ENCODE measurements at regions not wholly inside any gene's neighbourhood (a gene's known extent, or its start where the extent isn't known, plus 50 kb on each side); places are given as distances from the start of the nearest gene placed in this dataset.

- H3K4me3 ChIP-seq (ENCODE audit: low read length in 2 of 2): no peak overlapping the region
- H3K36me3 ChIP-seq (ENCODE audit: control insufficient read depth in 2 of 2, insufficient read depth in 2 of 2, low read length in 2 of 2): no peaks in the 10 kb centered on the region
- no peak overlapping the region for H3K9ac ChIP-seq (ENCODE audit: low read depth in 1 of 2, low read length in 2 of 2)
- H3K4me1 ChIP-seq (ENCODE audit: control insufficient read depth in 2 of 2, insufficient read depth in 2 of 2, low read length in 2 of 2): no peaks in the 10 kb centered on the region
- no peaks in the 10 kb centered on the region for H3K9me3 ChIP-seq (ENCODE audit: control insufficient read depth in 2 of 2, low read length in 2 of 2)
- no peak overlapping the region for H3K27ac ChIP-seq (ENCODE audit: low read depth in 2 of 2, low read length in 2 of 2)
- H3K27me3 ChIP-seq (ENCODE audit: control insufficient read depth in 2 of 2, insufficient read depth in 2 of 2, low read length in 2 of 2): no peaks in the 10 kb centered on the region
Measured at GRCh38 chr5:87850843-87851242, 417.8 kb downstream of the TMEM161B start.

GRCh38 chr5:87845734-87846133 is 422.9 kb downstream of the TMEM161B start:
- Histone ChIP-seq H3K27ac (ENCODE audit: low read depth in 2 of 2, low read length in 2 of 2) (no peak overlapping the region), H3K27me3 (ENCODE audit: control insufficient read depth in 2 of 2, insufficient read depth in 2 of 2, low read length in 2 of 2) (no peaks in the 10 kb centered on the region), H3K4me3 (ENCODE audit: low read length in 2 of 2) (no peak overlapping the region), H3K4me1 (ENCODE audit: control insufficient read depth in 2 of 2, insufficient read depth in 2 of 2, low read length in 2 of 2) (no peaks in the 10 kb centered on the region), H3K9ac (ENCODE audit: low read depth in 1 of 2, low read length in 2 of 2) (no peak overlapping the region), H3K36me3 (ENCODE audit: control insufficient read depth in 2 of 2, insufficient read depth in 2 of 2, low read length in 2 of 2) (no peaks in the 10 kb centered on the region), H3K9me3 (ENCODE audit: control insufficient read depth in 2 of 2, low read length in 2 of 2) (peaks cover under 1 to 3% of the 10 kb centered on the region in 2 donors)

GRCh38 chr5:87844866-87845265 is 423.8 kb downstream of the TMEM161B start:
- Histone ChIP-seq H3K4me1 (ENCODE audit: control insufficient read depth in 2 of 2, insufficient read depth in 2 of 2, low read length in 2 of 2) (no peaks in the 10 kb centered on the region), H3K27ac (ENCODE audit: low read depth in 2 of 2, low read length in 2 of 2) (no peak overlapping the region), H3K27me3 (ENCODE audit: control insufficient read depth in 2 of 2, insufficient read depth in 2 of 2, low read length in 2 of 2) (no peaks in the 10 kb centered on the region), H3K36me3 (ENCODE audit: control insufficient read depth in 2 of 2, insufficient read depth in 2 of 2, low read length in 2 of 2) (no peaks in the 10 kb centered on the region), H3K4me3 (ENCODE audit: low read length in 2 of 2) (no peak overlapping the region), H3K9ac (ENCODE audit: low read depth in 1 of 2, low read length in 2 of 2) (no peak overlapping the region), H3K9me3 (ENCODE audit: control insufficient read depth in 2 of 2, low read length in 2 of 2) (peaks cover 3 to 7% of the 10 kb centered on the region in 2 donors)

GRCh38 chr5:87844449-87844848 is 424.2 kb downstream of the TMEM161B start:
- no peak overlapping the region for H3K4me3 ChIP-seq (ENCODE audit: low read length in 2 of 2)
- H3K9me3 ChIP-seq (ENCODE audit: control insufficient read depth in 2 of 2, low read length in 2 of 2): peaks cover 3 to 7% of the 10 kb centered on the region in 2 donors
- H3K36me3 ChIP-seq (ENCODE audit: control insufficient read depth in 2 of 2, insufficient read depth in 2 of 2, low read length in 2 of 2): no peaks in the 10 kb centered on the region
- no peak overlapping the region for H3K27ac ChIP-seq (ENCODE audit: low read depth in 2 of 2, low read length in 2 of 2)
- no peaks in the 10 kb centered on the region for H3K27me3 ChIP-seq (ENCODE audit: control insufficient read depth in 2 of 2, insufficient read depth in 2 of 2, low read length in 2 of 2)
- H3K9ac ChIP-seq (ENCODE audit: low read depth in 1 of 2, low read length in 2 of 2): no peak overlapping the region
- no peaks in the 10 kb centered on the region for H3K4me1 ChIP-seq (ENCODE audit: control insufficient read depth in 2 of 2, insufficient read depth in 2 of 2, low read length in 2 of 2)

- H3K27me3 ChIP-seq (ENCODE audit: control insufficient read depth in 2 of 2, insufficient read depth in 2 of 2, low read length in 2 of 2): no peaks in the 10 kb centered on the region
- no peak overlapping the region for H3K27ac ChIP-seq (ENCODE audit: low read depth in 2 of 2, low read length in 2 of 2)
- H3K4me1 ChIP-seq (ENCODE audit: control insufficient read depth in 2 of 2, insufficient read depth in 2 of 2, low read length in 2 of 2): no peaks in the 10 kb centered on the region
- H3K36me3 ChIP-seq (ENCODE audit: control insufficient read depth in 2 of 2, insufficient read depth in 2 of 2, low read length in 2 of 2): no peaks in the 10 kb centered on the region
- H3K9me3 ChIP-seq (ENCODE audit: control insufficient read depth in 2 of 2, low read length in 2 of 2): peaks cover 3 to 7% of the 10 kb centered on the region in 2 donors
- H3K9ac ChIP-seq (ENCODE audit: low read depth in 1 of 2, low read length in 2 of 2): no peak overlapping the region
- H3K4me3 ChIP-seq (ENCODE audit: low read length in 2 of 2): no peak overlapping the region
Measured at GRCh38 chr5:87836696-87837095, 424.0 kb upstream of the CCNH start.

- no peak overlapping the region for H3K9ac ChIP-seq (ENCODE audit: low read depth in 1 of 2, low read length in 2 of 2)
- no peaks in the 10 kb centered on the region for H3K36me3 ChIP-seq (ENCODE audit: control insufficient read depth in 2 of 2, insufficient read depth in 2 of 2, low read length in 2 of 2)
- no peak overlapping the region for H3K4me3 ChIP-seq (ENCODE audit: low read length in 2 of 2)
- H3K9me3 ChIP-seq (ENCODE audit: control insufficient read depth in 2 of 2, low read length in 2 of 2): no peaks in the 10 kb centered on the region
- no peaks in the 10 kb centered on the region for H3K4me1 ChIP-seq (ENCODE audit: control insufficient read depth in 2 of 2, insufficient read depth in 2 of 2, low read length in 2 of 2)
- no peak overlapping the region for H3K27ac ChIP-seq (ENCODE audit: low read depth in 2 of 2, low read length in 2 of 2)
- no peaks in the 10 kb centered on the region for H3K27me3 ChIP-seq (ENCODE audit: control insufficient read depth in 2 of 2, insufficient read depth in 2 of 2, low read length in 2 of 2)
Measured at GRCh38 chr5:87831499-87831898, 418.8 kb upstream of the CCNH start.

- Histone ChIP-seq H3K4me1 (ENCODE audit: control insufficient read depth in 2 of 2, insufficient read depth in 2 of 2, low read length in 2 of 2) (no peaks in the 10 kb centered on the region), H3K27me3 (ENCODE audit: control insufficient read depth in 2 of 2, insufficient read depth in 2 of 2, low read length in 2 of 2) (no peaks in the 10 kb centered on the region), H3K9ac (ENCODE audit: low read depth in 1 of 2, low read length in 2 of 2) (no peak overlapping the region), H3K36me3 (ENCODE audit: control insufficient read depth in 2 of 2, insufficient read depth in 2 of 2, low read length in 2 of 2) (no peaks in the 10 kb centered on the region), H3K9me3 (ENCODE audit: control insufficient read depth in 2 of 2, low read length in 2 of 2) (no peaks in the 10 kb centered on the region), H3K4me3 (ENCODE audit: low read length in 2 of 2) (no peak overlapping the region), H3K27ac (ENCODE audit: low read depth in 2 of 2, low read length in 2 of 2) (no peak overlapping the region)
Measured at GRCh38 chr5:87829217-87829551, 416.5 kb upstream of the CCNH start.

- no peaks in the 10 kb centered on the region for H3K36me3 ChIP-seq (ENCODE audit: control insufficient read depth in 2 of 2, insufficient read depth in 2 of 2, low read length in 2 of 2)
- H3K4me3 ChIP-seq (ENCODE audit: low read length in 2 of 2): no peak overlapping the region
- H3K4me1 ChIP-seq (ENCODE audit: control insufficient read depth in 2 of 2, insufficient read depth in 2 of 2, low read length in 2 of 2): no peaks in the 10 kb centered on the region
- H3K9me3 ChIP-seq (ENCODE audit: control insufficient read depth in 2 of 2, low read length in 2 of 2): no peaks in the 10 kb centered on the region
- H3K27me3 ChIP-seq (ENCODE audit: control insufficient read depth in 2 of 2, insufficient read depth in 2 of 2, low read length in 2 of 2): no peaks in the 10 kb centered on the region
- no peak overlapping the region for H3K27ac ChIP-seq (ENCODE audit: low read depth in 2 of 2, low read length in 2 of 2)
- no peak overlapping the region for H3K9ac ChIP-seq (ENCODE audit: low read depth in 1 of 2, low read length in 2 of 2)
Measured at GRCh38 chr5:87828545-87829216, 416.0 kb upstream of the CCNH start.

GRCh38 chr5:87827539-87827938 is 414.8 kb upstream of the CCNH start:
- H3K4me1 ChIP-seq (ENCODE audit: control insufficient read depth in 2 of 2, insufficient read depth in 2 of 2, low read length in 2 of 2): no peaks in the 10 kb centered on the region
- H3K9me3 ChIP-seq (ENCODE audit: control insufficient read depth in 2 of 2, low read length in 2 of 2): no peaks in the 10 kb centered on the region
- no peak overlapping the region for H3K4me3 ChIP-seq (ENCODE audit: low read length in 2 of 2)
- H3K9ac ChIP-seq (ENCODE audit: low read depth in 1 of 2, low read length in 2 of 2): no peak overlapping the region
- no peaks in the 10 kb centered on the region for H3K36me3 ChIP-seq (ENCODE audit: control insufficient read depth in 2 of 2, insufficient read depth in 2 of 2, low read length in 2 of 2)
- no peak overlapping the region for H3K27ac ChIP-seq (ENCODE audit: low read depth in 2 of 2, low read length in 2 of 2)
- no peaks in the 10 kb centered on the region for H3K27me3 ChIP-seq (ENCODE audit: control insufficient read depth in 2 of 2, insufficient read depth in 2 of 2, low read length in 2 of 2)

GRCh38 chr5:87826507-87826906 is 413.8 kb upstream of the CCNH start:
- no peak overlapping the region for H3K9ac ChIP-seq (ENCODE audit: low read depth in 1 of 2, low read length in 2 of 2)
- no peaks in the 10 kb centered on the region for H3K4me1 ChIP-seq (ENCODE audit: control insufficient read depth in 2 of 2, insufficient read depth in 2 of 2, low read length in 2 of 2)
- no peak overlapping the region for H3K27ac ChIP-seq (ENCODE audit: low read depth in 2 of 2, low read length in 2 of 2)
- no peak overlapping the region for H3K4me3 ChIP-seq (ENCODE audit: low read length in 2 of 2)
- H3K9me3 ChIP-seq (ENCODE audit: control insufficient read depth in 2 of 2, low read length in 2 of 2): no peaks in the 10 kb centered on the region
- no peaks in the 10 kb centered on the region for H3K36me3 ChIP-seq (ENCODE audit: control insufficient read depth in 2 of 2, insufficient read depth in 2 of 2, low read length in 2 of 2)
- no peaks in the 10 kb centered on the region for H3K27me3 ChIP-seq (ENCODE audit: control insufficient read depth in 2 of 2, insufficient read depth in 2 of 2, low read length in 2 of 2)

- H3K27me3 ChIP-seq (ENCODE audit: control insufficient read depth in 2 of 2, insufficient read depth in 2 of 2, low read length in 2 of 2): no peaks in the 10 kb centered on the region
- no peak overlapping the region for H3K27ac ChIP-seq (ENCODE audit: low read depth in 2 of 2, low read length in 2 of 2)
- no peaks in the 10 kb centered on the region for H3K36me3 ChIP-seq (ENCODE audit: control insufficient read depth in 2 of 2, insufficient read depth in 2 of 2, low read length in 2 of 2)
- no peak overlapping the region for H3K4me3 ChIP-seq (ENCODE audit: low read length in 2 of 2)
- no peak overlapping the region for H3K9ac ChIP-seq (ENCODE audit: low read depth in 1 of 2, low read length in 2 of 2)
- no peaks in the 10 kb centered on the region for H3K9me3 ChIP-seq (ENCODE audit: control insufficient read depth in 2 of 2, low read length in 2 of 2)
- no peaks in the 10 kb centered on the region for H3K4me1 ChIP-seq (ENCODE audit: control insufficient read depth in 2 of 2, insufficient read depth in 2 of 2, low read length in 2 of 2)
Measured at GRCh38 chr5:87825583-87825982, 412.9 kb upstream of the CCNH start.

Measured in mucosa of rectum (tissue), 2 donors.